ENCODE measurements at regions not wholly inside any gene's neighbourhood (a gene's known extent, or its start where the extent isn't known, plus 50 kb on each side); places are given as distances from the start of the nearest gene placed in this dataset.

DNA sequence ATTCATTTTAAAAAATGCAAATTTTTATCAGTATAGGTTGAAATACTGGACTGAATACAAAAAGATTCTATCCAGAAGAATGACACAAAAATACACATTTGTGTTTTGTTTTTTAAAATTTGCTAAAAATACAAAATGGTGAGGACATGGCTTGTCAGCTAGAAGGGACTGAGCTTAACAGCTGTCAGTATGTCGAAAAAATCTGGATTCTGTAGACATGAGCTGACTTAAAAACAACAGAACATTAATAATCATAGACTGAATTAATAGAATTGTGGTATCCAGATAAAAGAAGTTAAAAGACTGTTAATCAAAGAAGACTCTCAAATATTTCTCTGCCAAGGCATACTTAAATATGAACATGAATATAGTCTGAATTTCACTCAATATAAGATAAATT is 244.9 kb upstream of the CBLB start:
- no peak overlapping the region for H3K4me3 ChIP-seq (ENCODE audit: low read depth, low read length)
- TF ChIP-seq, protein P1, sequence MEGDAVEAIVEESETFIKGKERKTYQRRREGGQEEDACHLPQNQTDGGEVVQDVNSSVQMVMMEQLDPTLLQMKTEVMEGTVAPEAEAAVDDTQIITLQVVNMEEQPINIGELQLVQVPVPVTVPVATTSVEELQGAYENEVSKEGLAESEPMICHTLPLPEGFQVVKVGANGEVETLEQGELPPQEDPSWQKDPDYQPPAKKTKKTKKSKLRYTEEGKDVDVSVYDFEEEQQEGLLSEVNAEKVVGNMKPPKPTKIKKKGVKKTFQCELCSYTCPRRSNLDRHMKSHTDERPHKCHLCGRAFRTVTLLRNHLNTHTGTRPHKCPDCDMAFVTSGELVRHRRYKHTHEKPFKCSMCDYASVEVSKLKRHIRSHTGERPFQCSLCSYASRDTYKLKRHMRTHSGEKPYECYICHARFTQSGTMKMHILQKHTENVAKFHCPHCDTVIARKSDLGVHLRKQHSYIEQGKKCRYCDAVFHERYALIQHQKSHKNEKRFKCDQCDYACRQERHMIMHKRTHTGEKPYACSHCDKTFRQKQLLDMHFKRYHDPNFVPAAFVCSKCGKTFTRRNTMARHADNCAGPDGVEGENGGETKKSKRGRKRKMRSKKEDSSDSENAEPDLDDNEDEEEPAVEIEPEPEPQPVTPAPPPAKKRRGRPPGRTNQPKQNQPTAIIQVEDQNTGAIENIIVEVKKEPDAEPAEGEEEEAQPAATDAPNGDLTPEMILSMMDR (IDR thresholded peaks at IDR 0.05; ENCODE audit: low read depth, low read length): no peak

DNA sequence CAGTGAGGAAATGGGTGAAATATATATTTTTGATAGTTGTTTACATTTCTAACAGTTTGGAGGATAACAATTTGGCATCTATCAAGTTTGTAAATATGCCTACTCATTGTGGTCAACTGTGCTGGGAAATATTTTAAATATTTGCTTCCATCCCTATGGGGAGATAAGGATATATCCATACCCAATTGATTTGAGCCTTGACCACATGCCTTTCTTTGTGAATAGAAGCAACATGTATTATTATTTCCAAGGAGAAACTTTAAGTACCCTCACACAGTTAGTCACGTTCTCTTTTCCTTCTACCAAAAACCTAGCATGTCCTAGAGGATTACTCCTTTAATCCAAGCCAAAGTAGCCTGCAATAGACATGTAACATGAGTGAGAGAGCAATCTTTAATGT is 245.4 kb upstream of the CBLB start:
- no peak overlapping the region for H3K4me3 ChIP-seq (ENCODE audit: low read depth, low read length)
- TF ChIP-seq, protein P1 (IDR thresholded peaks at IDR 0.05; ENCODE audit: low read depth, low read length): no peak

GRCh38 chr3:106114848-106115247 is 246.0 kb upstream of the CBLB start:
- H3K4me3 ChIP-seq (ENCODE audit: low read depth, low read length): no peak overlapping the region
- TF ChIP-seq, protein P1 (IDR thresholded peaks at IDR 0.05; ENCODE audit: low read depth, low read length): no peak

- H3K4me3 ChIP-seq (ENCODE audit: low read depth, low read length): no peak overlapping the region
Observed at GRCh38 chr3:106115557-106115956, 246.7 kb upstream of the CBLB start.

DNA sequence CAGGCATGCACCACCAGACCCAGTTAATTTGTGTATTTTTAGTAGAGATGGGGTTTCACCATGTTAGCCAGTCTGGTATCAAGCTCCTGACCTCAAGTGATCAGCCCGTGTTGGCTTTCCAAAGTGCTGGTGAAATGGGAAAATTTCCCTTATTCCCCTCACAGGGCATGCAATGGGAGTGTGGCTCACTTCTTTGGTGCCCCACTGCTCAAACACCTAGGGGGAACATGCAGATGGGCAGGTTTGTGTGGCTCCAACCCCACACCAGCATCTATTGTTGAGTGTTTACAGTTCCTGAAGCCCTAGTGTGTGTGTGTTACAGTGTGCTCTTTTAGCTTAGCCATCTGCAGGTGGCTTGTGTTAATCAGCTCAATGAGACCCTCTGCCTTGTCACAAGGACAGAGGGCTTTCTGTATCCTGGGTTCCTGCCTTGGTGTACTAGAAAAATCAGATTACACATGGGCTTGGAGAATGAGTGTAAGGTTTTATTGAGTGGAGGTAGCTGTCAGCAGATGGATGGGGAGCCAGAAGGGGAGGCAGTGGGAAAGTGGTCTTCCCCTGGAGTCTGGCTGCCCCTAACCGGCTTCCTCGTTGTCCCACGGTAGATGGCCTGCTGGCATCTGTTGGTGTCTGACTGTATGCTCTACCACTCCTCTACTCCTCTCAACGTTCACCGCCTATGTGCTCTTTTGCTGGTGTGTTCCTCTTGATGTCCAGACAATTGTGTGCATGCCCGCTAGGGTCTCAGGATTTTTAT is 248.1 kb upstream of the CBLB start:
- TF ChIP-seq, protein P1 (IDR thresholded peaks at IDR 0.05; ENCODE audit: low read depth, low read length): no peak

More at GRCh38 chr3:106115557-106115956, 246.7 kb upstream of the CBLB start:
- TF ChIP-seq, protein P1 (IDR thresholded peaks at IDR 0.05; ENCODE audit: low read depth, low read length): no peak

GRCh38 chr3:106117490-106117858 is 248.7 kb upstream of the CBLB start:
- no peak overlapping the region for H3K4me3 ChIP-seq (ENCODE audit: low read depth, low read length)
- TF ChIP-seq, protein P1 (IDR thresholded peaks at IDR 0.05; ENCODE audit: low read depth, low read length): no peak

More for the DNA sequence above, 248.1 kb upstream of the CBLB start:
- no peak overlapping the region for H3K4me3 ChIP-seq (ENCODE audit: low read depth, low read length)

GRCh38 chr3:106119614-106120082 is 250.8 kb upstream of the CBLB start:
- TF ChIP-seq, protein P1 (IDR thresholded peaks at IDR 0.05; ENCODE audit: low read depth, low read length): no peak
- H3K4me3 ChIP-seq (ENCODE audit: low read depth, low read length): no peak overlapping the region

Data from WI38 (cell line).